SK-N-MC (cell line): ENCODE measurements at regions not wholly inside any gene's neighbourhood (a gene's known extent, or its start where the extent isn't known, plus 50 kb on each side); places are given as distances from the start of the nearest gene placed in this dataset.
"Not testable (repeated sequence)": the region's sequence is repeated elsewhere in the genome, so short reads cannot be mapped to it uniquely, and the experiment has no call there.

Experiments
- EZH2 ChIP-seq: fragments of 200-600 bp; sonication (generic); IDR thresholded peaks from one replicate; pipeline ENCODE4 v1.6.1; 2017; ENCODE audit warnings: antibody characterized with exemption
- FOXP2 ChIP-seq: optimal IDR thresholded peaks from 2 replicates; pipeline ENCODE3; 2011; ENCODE audit warnings: mild to moderate bottlenecking, moderate library complexity; ENCODE audit not compliant: insufficient read depth; ENCODE audit errors: extremely low read length, control extremely low read depth
- POLR2AphosphoS5 ChIP-seq: IDR thresholded peaks from 2 replicates; pipeline ENCODE4 v1.6.1; 2012; ENCODE audit warnings: mild to moderate bottlenecking, low read depth, low read length, borderline replicate concordance

DNA sequence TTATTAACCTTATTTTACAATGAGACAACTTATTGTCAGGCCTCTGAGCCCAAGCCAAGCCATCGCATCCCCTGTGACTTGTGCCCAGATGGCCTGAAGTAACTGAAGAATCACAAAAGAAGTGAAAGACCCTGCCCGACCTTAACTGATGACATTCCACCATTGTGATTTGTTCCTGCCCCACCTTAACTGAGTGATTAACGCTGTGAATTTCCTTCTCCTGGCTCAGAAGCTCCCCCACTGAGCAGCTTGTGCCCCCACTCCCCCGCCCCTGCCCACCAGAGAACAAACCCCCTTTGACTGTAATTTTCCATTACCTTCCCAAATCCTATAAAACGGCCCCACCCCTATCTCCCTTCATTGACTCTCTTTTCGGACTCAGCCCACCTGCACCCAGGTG is 224.0 kb upstream of the DUSP10 start:
- TF ChIP-seq POLR2AphosphoS5, EZH2, FOXP2: not testable (repeated sequence)
